ENCODE measurements at regions not wholly inside any gene's neighbourhood (a gene's known extent, or its start where the extent isn't known, plus 50 kb on each side); places are given as distances from the start of the nearest gene placed in this dataset.
"Not testable (repeated sequence)": the region's sequence is repeated elsewhere in the genome, so short reads cannot be mapped to it uniquely, and the experiment has no call there.

DNA sequence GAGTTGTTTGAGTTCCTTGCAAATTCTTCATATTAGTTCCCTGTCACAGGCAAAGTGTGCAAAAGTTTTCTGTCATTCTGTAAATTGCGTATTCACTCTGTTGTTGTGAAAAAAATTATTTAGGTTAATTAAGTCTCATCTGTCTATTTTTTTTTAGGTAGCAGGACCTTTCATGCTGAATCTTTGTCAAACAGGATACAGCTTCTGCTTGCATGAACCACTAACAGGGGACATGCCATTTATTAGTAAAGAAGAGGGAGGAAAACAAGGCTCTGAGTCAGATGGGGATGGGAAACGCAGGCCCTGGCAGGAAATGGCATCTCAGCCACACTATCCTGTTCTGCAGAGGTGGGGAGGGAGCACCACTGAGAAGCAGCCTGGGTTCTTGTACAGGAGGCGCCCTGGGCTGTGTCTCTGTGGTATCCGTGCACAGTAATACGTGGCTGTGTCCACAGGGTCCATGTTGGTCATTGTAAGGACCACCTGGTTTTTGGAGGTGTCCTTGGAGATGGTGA, 1243.8 kb downstream of the TMEM121 start:
- DNase-seq, result peak; percentile 61

DNA sequence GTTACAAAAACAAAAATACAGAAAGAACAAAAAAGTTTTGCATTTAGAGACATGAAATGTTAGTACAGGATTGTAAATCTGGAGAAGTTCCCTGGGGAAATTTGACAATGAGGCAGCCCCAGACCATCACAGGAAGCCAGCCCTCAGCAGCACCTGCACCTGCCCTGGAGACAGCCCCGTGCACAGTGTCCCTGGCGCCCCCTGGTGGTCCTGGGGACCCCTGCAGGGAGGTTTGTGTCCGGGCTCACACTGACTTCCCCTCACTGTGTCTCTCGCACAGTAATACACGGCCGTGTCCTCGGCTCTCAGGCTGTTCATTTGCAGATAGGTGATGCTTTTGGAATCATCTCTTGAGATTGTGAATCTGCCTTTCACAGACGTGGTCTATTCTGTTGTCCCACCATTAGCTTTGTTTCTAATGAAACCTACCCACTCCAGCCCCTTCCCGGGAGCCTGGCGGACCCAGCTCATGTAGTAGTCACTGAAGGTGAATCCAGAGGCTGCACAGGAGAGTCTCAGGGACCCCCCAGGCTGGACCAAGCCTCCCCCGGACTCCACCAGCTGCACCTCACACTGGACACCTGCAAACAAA, 1248.6 kb downstream of the TMEM121 start:
- DNase-seq, result peak; percentile 75

DNA sequence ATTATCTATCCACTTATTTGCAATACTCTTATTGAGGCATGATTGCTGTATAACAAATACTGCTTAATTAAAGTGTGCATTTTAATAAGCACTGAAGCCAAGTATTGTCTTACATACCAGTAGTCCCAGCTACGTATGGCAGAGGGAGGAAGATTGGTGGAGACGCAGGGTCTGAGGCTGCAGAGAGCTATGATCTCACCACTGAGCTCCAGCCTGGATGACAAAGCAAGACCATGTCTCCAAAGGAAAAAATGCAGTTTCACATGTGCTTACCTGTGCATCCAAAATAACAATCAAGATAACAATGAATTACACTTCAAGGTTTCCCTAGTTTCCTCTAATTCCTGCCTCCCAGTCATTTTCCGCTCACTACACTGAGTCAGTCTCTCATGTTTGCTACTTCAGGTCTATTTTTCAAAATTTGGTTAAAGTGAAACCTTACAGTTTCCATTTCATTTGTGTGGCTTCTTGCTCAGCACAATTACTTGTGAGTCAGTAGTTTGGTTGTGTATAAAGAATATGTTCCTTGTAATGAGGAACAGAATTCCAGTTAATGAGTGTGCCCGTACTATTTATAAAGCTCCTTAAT, 1250.1 kb downstream of the TMEM121 start:
- DNase-seq, result peak; percentile 58

DNA sequence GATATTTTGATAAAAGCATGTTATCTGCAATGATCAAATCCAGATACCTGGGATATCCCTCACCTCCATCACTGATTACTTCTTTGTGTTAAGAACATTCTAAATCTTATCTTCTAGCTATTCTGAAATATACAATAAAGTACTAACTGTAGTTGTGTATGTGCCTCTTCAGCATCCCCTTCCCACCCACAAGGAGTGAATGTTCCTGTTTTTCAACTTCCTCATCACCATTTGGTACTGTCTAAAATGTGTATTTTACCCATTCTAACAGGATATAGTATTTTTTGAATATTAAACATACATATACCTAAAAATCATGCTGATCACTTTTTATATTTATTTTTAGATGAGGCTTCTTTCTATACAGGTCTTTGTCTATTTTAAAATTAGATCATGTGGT, 1252.6 kb downstream of the TMEM121 start:
- no peak for DNase-seq

DNA sequence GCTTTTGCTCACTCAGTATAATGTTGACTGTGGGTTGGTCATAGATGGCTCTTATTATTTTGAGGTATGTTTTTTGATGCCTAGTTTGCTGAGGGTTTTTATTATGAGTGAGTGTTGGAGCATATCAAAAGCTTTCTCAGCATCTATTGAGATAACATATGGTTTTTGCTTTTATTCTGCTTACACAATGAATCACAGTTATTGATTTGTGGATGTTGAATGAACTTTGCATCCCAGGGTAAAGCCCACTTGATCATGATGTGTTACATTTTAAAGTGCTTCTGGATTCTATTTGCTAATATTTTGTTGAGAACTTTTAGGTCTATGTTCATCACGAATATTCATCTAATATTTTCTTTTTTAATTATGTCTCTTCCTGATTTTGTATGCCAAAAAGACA, 1260.3 kb downstream of the TMEM121 start:
- no peak for DNase-seq

DNA sequence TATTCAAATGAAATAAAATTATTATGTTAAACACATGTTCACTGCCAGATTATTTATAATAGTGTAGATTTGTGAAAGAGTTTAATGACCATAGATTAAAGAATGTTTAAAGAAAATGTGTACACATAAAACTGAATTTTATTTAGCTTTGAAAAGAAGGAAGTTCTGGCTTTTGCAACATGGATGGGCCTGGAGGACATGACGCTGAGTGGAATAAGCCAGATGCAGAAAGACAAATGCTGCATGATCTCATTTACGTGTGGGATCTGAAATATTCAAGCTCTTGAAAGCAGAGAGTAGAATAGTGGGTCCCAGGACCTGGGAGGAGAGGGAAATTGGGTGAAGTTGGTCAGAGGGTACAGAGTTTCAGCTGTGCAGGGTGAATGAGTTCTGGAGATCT, 1261.2 kb downstream of the TMEM121 start:
- no peak for DNase-seq

DNA sequence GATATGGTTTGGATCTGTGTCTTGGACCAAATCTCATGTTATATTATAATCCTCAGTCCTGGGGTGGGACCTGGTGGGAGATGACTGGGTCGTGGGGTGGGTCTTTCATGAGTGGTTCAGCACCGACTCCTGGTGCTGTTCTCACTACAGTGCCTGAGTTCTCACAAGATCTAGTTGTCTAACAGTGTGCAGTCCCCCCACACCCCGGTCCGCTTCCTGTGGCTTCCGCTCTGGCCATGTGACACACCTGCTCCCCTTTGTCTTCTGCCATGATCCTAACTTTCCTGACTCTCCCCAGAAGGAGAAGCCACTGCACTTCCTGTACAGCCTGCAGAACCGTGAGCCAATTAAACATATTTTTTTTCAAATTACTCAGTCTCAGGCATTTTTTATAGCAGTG, 1262.2 kb downstream of the TMEM121 start:
- DNase-seq, result no peak

DNA sequence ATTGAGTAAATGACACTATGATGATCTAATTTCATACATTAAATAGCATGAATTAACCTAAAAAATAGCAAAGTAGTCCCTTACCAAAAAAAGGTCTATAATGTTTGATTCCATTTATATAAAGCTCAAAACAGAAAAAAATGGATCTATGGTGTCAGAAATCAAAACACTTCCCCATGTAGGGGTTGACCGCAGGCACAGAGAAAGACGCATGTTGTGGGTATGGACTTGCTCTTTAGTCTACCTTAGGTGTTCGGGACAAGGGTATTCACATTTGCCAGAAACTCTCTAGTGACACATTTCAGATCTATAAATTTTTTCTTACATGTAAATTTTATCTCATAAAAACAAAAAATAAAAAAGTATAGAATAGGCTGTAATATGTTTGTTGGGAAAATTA, 1262.9 kb downstream of the TMEM121 start:
- DNase-seq, result no peak

DNA sequence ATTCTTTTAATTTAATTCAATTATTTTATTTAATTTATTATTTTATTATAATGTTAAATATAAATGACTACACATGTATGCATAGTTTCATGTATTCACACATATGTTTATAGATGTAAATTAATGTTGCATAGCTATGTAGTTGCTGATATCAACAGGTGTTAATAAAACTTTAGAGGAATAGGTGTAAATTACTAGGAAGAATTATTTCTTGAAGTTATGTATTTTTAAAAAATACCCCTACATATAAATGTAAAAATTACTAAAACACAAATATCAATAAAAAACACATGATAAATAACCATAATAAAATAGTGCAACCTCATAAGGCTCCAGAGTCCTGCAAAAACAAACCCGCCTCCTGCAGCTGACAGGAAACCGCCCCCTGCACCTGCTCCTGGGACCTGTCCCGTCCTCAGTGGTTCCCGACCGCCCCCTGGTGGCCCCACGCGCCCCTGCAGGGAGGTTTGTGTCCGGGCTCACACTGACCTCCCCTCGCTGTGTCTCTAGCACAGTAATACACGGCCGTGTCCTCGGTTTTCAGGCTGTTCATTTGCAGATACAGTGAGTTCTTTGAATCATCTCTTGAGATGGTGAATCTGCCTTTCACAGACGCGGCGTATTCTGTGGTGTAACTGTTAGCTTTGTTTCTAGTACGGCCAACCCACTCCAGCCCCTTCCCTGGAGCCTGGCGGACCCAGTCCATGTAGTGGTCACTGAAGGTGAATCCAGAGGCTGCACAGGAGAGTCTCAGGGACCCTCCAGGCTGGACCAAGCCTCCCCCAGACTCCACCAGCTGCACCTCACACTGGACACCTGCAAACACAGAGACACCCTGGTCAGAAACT, 1264.0 kb downstream of the TMEM121 start:
- DNase-seq, result peak; percentile 86

DNA sequence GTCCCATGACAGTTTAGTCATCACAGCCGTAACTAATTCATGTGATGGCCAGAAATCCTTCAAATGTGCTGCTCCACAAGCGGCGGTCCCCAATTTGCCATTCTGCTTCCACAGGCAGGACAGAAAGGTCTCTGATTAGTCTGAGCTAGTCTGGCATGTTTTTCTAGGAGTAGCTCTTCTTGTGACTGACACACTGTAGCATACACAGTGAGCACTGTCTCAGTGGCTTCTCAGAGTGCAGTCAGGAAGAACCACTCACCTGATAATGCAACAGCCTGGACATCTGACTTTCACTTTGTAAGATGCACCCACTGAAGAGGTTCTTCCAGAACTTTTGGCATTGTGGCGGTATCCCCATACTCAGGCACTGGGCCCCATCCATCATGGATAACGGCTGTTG, 1266.2 kb downstream of the TMEM121 start:
- no peak for DNase-seq

DNA sequence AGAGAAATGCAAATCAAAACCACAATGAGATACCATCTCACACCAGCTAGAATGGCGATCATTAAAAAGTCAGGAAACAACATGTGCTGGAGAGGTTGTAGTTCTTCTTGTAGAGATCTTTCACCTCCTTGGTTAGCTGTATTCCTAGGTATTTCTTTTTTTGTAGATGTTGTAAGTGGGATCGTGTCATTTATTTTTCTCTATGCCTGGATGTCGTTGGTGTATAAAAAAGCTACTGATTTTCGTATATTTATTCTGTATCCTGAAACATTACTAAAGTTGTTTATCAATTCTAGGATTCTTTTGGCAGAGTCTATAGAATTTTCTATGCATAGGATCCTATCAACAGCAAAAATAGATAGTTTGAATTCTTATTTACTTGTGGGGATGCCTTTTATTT, 1271.8 kb downstream of the TMEM121 start:
- DNase-seq, result not testable (repeated sequence)

DNA sequence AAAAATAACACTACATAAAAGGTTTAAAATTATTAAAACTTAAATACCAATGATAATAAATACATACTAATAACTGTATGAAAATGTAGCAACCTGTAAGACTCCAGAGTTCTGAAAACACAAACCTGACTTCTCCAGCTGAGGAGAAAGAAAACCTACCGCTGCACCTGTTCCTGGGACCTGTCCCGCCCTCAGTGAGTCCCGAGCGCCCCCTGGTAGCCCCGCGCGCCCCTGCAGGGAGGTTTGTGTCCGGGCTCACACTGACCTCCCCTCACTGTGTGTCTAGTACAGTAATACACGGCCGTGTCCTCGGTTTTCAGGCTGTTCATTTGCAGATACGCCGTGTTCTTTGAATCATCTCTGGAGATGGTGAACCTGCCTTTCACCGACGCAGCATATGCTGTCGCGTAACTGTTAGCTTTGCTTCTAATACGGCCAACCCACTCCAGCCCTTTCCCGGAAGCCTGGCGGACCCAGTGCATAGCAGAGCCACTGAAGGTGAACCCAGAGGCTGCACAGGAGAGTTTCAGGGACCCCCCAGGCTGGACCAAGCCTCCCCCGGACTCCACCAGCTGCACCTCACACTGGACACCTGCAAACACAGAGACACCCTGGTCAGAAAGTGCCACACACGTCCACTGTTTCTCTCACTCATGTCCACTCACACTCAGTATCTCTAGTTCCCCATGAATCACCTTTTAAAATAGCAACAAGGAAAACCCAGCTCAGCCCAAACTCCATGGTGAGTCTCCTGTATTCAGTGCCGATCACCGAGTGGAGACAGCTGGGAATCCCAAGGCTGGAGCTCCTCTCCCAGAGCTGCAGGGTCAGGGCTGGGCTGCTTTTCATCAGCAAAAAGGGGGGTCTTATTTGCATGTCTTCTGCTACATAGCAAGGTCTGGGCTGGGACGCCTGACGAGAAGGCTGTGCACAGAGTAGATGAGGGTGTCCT, 1276.3 kb downstream of the TMEM121 start:
- DNase-seq, result no peak

DNA sequence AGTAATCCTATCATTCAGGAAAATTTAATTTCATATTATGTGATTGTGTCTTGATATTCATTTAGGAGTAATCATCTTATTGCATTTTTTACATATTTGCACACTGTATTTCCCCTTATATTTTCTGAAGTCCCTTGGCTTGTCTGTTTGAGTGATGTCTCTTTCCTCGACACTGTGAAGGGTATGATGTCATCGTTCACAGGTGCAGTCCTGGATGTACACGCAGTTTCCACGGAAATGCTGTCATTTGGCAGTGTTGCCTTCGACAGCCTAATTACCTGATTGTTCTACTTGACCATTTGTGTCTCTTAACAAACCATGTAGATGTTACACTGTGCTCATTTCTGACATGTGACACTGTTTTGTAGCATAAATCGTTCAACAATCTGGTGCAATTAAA, 1277.0 kb downstream of the TMEM121 start:
- no peak for DNase-seq

DNA sequence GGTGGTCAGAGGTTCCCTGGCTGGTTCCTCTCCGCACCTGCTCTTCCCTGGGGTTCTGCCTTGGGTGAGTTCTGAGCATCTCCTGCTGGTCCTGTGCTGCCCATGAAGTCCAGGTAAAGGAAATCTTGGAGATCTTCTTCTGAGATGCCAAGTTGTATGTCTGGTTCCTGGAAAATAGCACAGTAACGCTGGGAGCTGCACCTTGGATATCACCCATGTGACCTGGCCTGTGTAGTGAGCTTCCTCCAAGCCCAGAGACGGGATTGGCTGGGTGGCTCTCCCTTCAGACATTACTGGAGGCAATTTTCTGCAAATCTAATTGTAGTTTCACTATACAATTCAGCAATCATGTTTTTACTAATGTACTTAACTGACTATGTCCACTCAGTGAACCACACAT, 1281.1 kb downstream of the TMEM121 start:
- no peak for DNase-seq

DNA sequence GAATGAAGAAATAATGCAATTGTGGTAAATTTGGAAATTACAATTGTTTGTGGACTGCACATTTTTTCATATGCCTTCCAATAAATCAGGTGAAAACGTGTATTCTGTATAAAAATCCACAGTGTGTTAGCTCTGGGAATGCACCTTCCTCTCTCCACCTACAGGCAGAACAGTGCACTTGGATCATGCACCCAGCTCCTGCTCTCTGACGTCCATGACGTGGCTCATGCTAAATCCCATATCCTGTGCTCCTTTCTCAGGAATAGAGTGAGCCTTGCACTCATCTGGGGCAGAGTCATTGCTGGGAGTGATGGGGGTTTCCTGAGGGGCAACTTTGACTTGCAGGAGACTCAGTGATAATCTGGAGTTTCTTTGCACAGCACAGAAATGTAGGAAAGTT, 1282.1 kb downstream of the TMEM121 start:
- DNase-seq, result no peak

DNA sequence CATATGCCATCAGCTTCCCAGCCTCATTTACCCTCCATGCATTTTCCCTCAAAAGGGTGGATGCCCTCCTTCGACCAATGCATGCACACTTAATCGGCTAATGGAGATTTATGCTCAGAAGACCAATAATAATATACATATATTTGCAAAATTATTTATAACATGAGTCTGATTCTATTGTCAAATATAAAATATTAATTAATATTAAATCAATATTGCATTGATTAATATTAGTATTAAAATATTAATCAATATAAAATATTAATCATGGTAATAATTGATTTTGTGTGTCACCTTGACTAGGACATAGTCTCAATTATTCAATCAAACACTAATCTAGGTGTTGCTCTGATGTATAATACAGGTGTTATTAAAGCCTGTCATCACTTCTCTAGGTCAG, 1282.5 kb downstream of the TMEM121 start:
- no peak for DNase-seq

DNA sequence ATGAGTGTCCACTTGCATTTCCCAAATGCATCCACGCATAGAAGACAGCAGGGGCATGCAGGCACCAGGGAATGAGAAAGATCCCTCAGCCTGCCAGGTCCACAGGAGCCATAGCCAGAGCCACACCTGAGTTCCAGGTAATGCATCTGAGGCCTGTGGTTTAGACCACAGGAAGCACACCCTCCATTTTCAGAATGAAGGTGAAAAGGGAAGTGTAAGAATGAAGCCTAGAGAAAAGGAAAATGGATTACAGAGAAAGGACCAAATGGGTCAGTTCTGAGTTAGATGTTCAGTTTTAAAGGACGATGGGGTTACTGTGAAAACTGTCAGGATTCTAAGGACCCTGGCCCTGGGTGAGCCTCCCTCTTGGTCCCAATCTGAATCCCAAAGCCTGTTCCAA, 1283.2 kb downstream of the TMEM121 start:
- no peak for DNase-seq

DNA sequence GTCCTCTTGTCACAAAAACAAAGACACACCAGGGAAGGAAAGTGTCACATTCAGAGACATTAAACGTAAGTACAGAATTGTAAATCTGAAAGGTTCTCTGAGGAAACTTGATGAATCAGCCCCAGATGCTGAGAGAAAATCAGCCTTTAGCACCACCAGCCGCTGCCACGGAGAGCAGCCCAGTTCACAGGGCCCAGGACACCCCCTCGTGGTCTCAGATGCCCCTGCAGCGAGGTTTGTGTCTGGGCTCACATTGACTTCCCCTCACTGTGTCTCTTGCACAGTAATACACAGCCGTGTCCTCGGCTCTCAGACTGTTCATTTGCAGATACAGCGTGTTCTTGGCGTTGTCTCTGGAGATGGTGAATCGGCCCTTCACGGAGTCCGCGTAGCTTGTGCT, 1283.8 kb downstream of the TMEM121 start:
- peak; percentile 19 for DNase-seq

DNA sequence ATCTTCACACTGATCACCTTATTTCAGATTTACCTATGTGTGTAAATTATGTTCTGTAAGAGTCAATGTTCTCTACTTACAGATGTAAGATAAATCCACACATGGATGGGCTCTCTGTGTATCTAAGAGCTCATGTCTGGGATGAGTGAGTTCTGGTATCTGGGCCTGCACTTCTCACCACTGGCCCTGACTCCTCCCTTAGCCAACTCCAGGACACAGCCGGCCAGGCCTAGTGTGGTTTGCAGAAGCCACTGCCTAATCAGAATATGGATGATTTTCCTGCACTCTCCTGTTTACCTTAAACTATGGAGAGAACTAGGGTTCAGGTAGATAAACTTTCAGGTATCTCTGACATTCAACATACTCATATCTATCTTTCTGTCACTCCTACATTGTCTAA, 1284.8 kb downstream of the TMEM121 start:
- no peak for DNase-seq

DNA sequence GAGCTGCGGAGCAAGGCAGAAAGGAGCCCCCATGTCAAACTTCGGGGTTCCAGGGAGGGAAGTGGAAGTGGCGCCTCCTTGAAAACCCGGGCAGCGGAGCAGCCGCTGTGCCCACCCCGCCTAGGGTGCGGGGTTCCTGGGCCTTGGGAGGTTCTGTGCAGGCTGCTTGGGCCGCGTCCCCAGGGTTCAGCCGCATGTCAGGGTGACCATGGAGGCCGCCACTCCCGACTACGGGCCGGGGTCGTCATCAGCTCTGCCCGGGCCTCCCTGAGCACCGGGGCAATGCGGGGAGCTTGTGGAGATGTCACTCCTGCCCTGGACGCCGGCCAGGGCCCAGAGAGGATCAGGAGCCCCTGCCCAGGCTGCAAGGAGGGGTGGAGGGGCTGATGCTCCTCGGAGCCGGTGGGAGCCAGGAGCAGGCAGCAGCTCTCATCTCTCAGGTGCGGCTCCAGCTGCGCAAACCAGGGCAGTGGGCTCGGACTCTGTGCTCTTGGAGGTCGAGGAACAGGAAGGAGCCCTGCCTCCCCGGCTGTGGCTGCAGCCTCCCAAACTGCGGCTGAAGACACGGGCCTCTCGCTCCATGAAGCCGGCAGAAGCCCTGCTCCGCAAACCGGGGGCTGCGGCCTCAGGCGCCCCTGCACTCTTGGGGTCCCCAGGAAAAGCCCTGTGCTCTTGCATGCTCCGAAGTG, 1286.5 kb downstream of the TMEM121 start:
- DNase-seq, result no peak

DNA sequence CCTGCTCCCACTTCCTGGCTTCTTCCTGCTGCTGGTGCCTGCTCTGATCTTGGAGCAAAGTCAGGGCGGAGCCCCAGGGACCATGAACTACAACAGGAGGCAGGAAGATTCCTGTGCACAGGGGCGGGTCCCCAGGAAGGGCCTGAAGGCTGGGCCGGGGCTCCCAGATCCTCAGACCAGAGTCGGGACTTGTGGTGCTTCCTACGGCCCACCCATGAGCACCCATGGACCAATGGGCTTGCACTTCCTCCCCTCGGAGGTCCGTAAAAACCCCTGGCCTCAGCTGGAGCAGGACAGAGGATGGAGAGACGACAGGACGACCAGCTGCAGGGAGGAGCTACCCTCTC, 1287.1 kb downstream of the TMEM121 start:
- no peak for DNase-seq

DNA sequence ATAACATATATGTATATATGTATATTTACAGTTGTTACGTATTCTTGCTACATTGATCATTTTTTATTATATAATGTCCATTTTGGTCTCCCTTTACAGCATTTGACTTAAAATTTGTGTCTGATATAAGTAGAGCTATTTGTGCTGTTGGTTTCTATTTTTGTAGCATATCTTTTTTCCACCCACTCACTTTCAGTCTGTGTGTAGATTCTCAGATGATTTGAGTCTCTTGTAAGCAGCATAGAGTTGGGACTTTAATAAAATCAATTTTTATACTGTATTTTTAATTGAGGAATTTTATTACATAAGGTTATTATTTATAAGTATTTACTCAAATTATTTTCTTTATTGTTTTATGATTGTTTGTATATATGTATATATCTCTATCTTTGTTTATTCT, 1293.7 kb downstream of the TMEM121 start:
- DNase-seq, result no peak
